OCI-LY3 (cell line): ENCODE measurements at regions not wholly inside any gene's neighbourhood (a gene's known extent, or its start where the extent isn't known, plus 50 kb on each side); places are given as distances from the start of the nearest gene placed in this dataset.

Experiments
- EZH2phosphoT487 ChIP-seq: fragments of 200-600 bp; shearing (Covaris generic); IDR thresholded peaks from 2 replicates; pipeline ENCODE4 v1.6.1; 2018; ENCODE audit warnings: antibody characterized with exemption, mixed run types, low read depth
- TF ChIP-seq, protein P1 (sequence below): fragments of 200-600, 300-600 bp; sonication (generic); IDR thresholded peaks from 2 replicates; pipeline ENCODE4 v1.5.1; 2014; ENCODE audit warnings: antibody characterized with exemption, low read length, low read depth

DNA sequence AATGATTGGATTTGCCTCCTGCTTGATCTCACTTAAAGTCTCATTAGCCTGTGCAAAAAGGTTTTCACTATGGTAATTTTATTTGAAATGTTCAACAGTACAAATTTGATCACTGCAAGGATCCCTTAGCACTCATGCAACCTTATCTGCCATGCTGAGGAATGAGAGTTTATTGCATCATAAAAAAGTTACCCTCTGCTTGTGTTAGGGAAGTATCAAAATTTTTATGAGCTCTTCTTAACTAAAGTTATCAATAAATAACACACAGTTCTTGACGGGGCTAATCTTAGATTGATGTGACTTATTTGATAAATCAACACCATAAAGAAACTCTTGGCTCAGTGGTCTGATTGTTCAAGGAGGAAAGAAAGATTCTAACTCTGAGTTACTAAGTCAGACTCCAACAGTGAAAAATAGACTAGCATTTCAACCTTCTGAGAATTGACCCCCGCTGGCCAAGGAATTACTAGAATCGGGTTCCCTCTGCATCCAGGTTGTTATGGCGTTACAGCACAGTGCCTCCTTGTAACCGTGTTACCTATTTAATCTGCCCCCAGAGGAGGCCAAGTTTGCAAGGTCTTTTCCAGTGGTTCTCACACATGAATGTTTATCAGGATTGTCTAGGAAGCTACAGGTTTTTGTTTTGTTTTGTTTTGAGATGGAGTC is 259.7 kb downstream of the CDCA7 start:
- TF ChIP-seq, protein P1, sequence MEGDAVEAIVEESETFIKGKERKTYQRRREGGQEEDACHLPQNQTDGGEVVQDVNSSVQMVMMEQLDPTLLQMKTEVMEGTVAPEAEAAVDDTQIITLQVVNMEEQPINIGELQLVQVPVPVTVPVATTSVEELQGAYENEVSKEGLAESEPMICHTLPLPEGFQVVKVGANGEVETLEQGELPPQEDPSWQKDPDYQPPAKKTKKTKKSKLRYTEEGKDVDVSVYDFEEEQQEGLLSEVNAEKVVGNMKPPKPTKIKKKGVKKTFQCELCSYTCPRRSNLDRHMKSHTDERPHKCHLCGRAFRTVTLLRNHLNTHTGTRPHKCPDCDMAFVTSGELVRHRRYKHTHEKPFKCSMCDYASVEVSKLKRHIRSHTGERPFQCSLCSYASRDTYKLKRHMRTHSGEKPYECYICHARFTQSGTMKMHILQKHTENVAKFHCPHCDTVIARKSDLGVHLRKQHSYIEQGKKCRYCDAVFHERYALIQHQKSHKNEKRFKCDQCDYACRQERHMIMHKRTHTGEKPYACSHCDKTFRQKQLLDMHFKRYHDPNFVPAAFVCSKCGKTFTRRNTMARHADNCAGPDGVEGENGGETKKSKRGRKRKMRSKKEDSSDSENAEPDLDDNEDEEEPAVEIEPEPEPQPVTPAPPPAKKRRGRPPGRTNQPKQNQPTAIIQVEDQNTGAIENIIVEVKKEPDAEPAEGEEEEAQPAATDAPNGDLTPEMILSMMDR, result no peak
- no peak for TF ChIP-seq EZH2phosphoT487
